Right lobe of liver (tissue), 6 donors: ENCODE measurements at regions not wholly inside any gene's neighbourhood (a gene's known extent, or its start where the extent isn't known, plus 50 kb on each side); places are given as distances from the start of the nearest gene placed in this dataset.

Experiments used
- ATAC-seq, 4 donors: fragments of 200-7000 bp; cut with Tn5 transposase; one replicate each; pipeline ENCODE4 v1.9.1; 2020; ENCODE audit warnings: mild to moderate bottlenecking in 4 of 4, moderate library complexity in 4 of 4
- DNase-seq, 3 donors: peaks; one replicate each; pipeline ENCODE4 v3.0.0-alpha.2; 2020
- H3K27ac ChIP-seq, 3 donors: fragments of 200-600 bp; one replicate each; pipeline ENCODE4 v1.8.0; 2022
- H3K27me3 ChIP-seq, 2 donors: fragments of 200-600 bp; one replicate each; pipeline ENCODE4 v1.8.0; 2022
- H3K36me3 ChIP-seq, 4 donors: fragments of 200-600 bp; sonication (generic) in 1 of 4; one replicate each; pipeline versions ENCODE4 v1.5.1 to v1.8.0; 2017 to 2022; ENCODE audit warnings: control low read depth in 1 of 4
- H3K4me1 ChIP-seq, 4 donors: fragments of 200-600 bp; sonication (generic) in 1 of 4; one replicate each; pipeline versions ENCODE4 v1.5.1 to v1.8.0; 2017 to 2022; ENCODE audit warnings: control low read depth in 1 of 4
- H3K4me3 ChIP-seq, 3 donors: fragments of 200-600 bp; one replicate each; pipeline ENCODE4 v1.8.0; 2022
- H3K9me3 ChIP-seq, 4 donors: fragments of 200-600 bp; sonication (generic) in 1 of 4; one replicate each; pipeline versions ENCODE4 v1.5.1 to v1.8.0; 2017 to 2022; ENCODE audit warnings: control low read depth in 1 of 4
- POLR2A ChIP-seq: fragments of 450-650 bp; IDR thresholded peaks from one replicate; pipeline ENCODE4 v1.6.1; 2017; ENCODE audit warnings: antibody characterized with exemption, mild to moderate bottlenecking
- WGBS: methylation state at CpG from one replicate; pipeline ENCODE4 v1.1.6; 2018; ENCODE audit warnings: low coverage, low lambda C conversion rate; ENCODE audit not compliant: insufficient coverage; ENCODE audit errors: missing lambda C conversion rate; 5-methylcytosine and 5-hydroxymethylcytosine counted together
- intact Hi-C, 2 donors: fragments of 100-400 bp; cut with DNase I; formaldehyde crosslinking; loops; one replicate each; pipeline versions ENCODE4 v1.11.2 to v1.14.1; 2022
- TF ChIP-seq, protein P1 (sequence below), 4 donors: fragments of 200-600 bp in 3 of 4; fragments of 450-650 bp in 1 of 4; IDR thresholded peaks; one replicate each; pipeline versions ENCODE4 v1.5.1 to v1.8.0; 2016 to 2022; ENCODE audit warnings: antibody characterized with exemption in 4 of 4, mild to moderate bottlenecking in 2 of 4
- donor health status: DM: no; HTN: yes; CAD: no.
- donor health status: DM: no; HTN: no; CAD: no.
- donor health status: DM: no; HTN: no; CAD: no.
- donor health status: DM: no; HTN: yes; CAD: no.
- donor health status: DM: no; HTN: yes; CAD: no.

- Histone ChIP-seq H3K27me3 (no peaks in the 10 kb centered on the region), H3K9me3 (no peaks in the 10 kb centered on the region), H3K27ac (no peak overlapping the region), H3K36me3 (no peaks in the 10 kb centered on the region), H3K4me3 (no peak overlapping the region), H3K4me1 (peaks cover 0 to 27% (median 5%) of the 10 kb centered on the region in 4 donors)
- DNase-seq (no peak), ATAC-seq (no peak)
- TF ChIP-seq, protein P1, sequence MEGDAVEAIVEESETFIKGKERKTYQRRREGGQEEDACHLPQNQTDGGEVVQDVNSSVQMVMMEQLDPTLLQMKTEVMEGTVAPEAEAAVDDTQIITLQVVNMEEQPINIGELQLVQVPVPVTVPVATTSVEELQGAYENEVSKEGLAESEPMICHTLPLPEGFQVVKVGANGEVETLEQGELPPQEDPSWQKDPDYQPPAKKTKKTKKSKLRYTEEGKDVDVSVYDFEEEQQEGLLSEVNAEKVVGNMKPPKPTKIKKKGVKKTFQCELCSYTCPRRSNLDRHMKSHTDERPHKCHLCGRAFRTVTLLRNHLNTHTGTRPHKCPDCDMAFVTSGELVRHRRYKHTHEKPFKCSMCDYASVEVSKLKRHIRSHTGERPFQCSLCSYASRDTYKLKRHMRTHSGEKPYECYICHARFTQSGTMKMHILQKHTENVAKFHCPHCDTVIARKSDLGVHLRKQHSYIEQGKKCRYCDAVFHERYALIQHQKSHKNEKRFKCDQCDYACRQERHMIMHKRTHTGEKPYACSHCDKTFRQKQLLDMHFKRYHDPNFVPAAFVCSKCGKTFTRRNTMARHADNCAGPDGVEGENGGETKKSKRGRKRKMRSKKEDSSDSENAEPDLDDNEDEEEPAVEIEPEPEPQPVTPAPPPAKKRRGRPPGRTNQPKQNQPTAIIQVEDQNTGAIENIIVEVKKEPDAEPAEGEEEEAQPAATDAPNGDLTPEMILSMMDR (IDR thresholded peaks at IDR 0.05), result no peak
- TF ChIP-seq POLR2A, result no peak
- intact Hi-C loops, result no loop called here
Observed at GRCh38 chr4:81602854-81603253, 131.1 kb upstream of the RASGEF1B start.

GRCh38 chr4:81601358-81601694, 129.6 kb upstream of the RASGEF1B start:
- no peak for DNase-seq
- Histone ChIP-seq H3K27ac (peak overlapping the region in 1 of 3 donors; percentile 15), H3K27me3 (no peaks in the 10 kb centered on the region), H3K4me1 (peaks cover 0 to 32% (median 5%) of the 10 kb centered on the region in 4 donors), H3K4me3 (no peak overlapping the region), H3K9me3 (no peaks in the 10 kb centered on the region), H3K36me3 (no peaks in the 10 kb centered on the region)
- intact Hi-C loops, result no loop called here
- TF ChIP-seq, protein P1 (IDR thresholded peaks at IDR 0.05), result no peak
- no peak for TF ChIP-seq POLR2A
- 71% methylated on average over 1 of the region's 1 CpG for WGBS
- peak in 2 of 4 donors; percentile 7 to 10 for ATAC-seq

- peaks cover 0 to 38% (median 7%) of the 10 kb centered on the region in 4 donors for H3K4me1 ChIP-seq
- no peaks in the 10 kb centered on the region for H3K36me3 ChIP-seq
- DNase-seq, result peak in 2 of 3 donors; percentile 23 to 55
- H3K27me3 ChIP-seq, result no peaks in the 10 kb centered on the region
- intact Hi-C loops, result no loop called here
- 57% methylated on average over 15 of the region's 18 CpGs for WGBS
- H3K27ac ChIP-seq, result peak overlapping the region in 1 of 3 donors; percentile 15
- H3K4me3 ChIP-seq, result no peak overlapping the region
- H3K9me3 ChIP-seq, result no peaks in the 10 kb centered on the region
- no peak for TF ChIP-seq POLR2A
- TF ChIP-seq, protein P1 (IDR thresholded peaks at IDR 0.05), result no peak
- peak; percentile 52 to 70 (median 62) for ATAC-seq
Observed at GRCh38 chr4:81600520-81601357, 129.0 kb upstream of the RASGEF1B start.

DNA sequence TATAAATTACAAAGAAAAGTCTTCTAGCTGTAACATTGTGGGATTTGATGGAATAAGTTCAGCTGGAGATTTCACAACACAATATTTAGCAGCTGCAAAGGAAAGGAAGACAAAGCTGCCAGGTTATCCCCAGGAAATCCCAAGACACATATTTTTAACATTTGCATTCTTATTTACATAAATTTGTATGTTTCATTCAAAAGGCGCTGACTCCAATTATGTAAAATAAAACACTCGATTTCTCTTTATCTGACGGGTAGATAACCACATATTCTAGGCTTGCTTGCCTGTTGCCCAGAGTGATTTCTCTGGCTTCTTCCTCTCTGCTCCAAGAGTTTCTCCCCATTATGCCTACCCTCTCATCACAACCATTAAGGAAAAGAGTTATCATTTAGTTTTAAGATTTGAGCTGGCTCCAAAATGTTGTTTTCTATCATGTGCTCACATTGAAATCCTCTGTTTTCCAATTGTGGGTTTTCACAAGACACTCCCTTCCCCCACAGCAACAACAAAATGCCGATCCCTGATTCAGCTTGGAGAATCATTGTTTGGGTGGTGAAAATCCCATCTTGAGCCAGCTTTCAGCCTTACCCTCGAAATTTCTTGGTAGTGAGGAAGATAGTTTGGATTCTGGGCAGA, 128.2 kb upstream of the RASGEF1B start:
- no peak for DNase-seq
- Histone ChIP-seq H3K4me1 (peaks cover 0 to 46% (median 10%) of the 10 kb centered on the region in 4 donors), H3K27ac (peak overlapping the region in 1 of 3 donors; percentile 36), H3K4me3 (no peak overlapping the region), H3K36me3 (no peaks in the 10 kb centered on the region), H3K9me3 (no peaks in the 10 kb centered on the region), H3K27me3 (no peaks in the 10 kb centered on the region)
- WGBS, result 55% methylated on average over 5 of the region's 5 CpGs
- ATAC-seq, result peak in 1 of 4 donors; percentile 14
- TF ChIP-seq, protein P1 (IDR thresholded peaks at IDR 0.05), result no peak
- TF ChIP-seq POLR2A, result no peak
- intact Hi-C loops, result no loop called here
